ENCODE measurements at regions not wholly inside any gene's neighbourhood (a gene's known extent, or its start where the extent isn't known, plus 50 kb on each side); places are given as distances from the start of the nearest gene placed in this dataset.

DNA sequence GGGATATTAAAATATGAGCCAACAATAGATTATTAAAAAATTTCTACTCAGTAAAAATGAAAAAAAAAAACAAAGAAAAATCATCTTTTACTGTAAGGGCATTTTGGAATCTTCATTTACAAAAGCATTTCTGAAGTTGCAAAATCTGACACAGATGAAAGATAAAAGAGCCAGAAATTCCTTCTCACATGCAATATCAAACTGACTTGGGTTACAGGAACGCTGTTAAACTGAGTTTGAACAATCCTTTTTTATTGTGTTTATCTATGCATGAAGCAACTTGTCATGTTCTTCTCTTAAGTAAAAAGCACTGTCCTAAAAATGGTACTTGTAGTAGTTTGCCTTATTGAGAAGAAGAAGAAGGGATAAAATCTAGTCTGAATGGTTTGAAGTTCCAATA lies 468.5 kb upstream of the KCNMB2 start:
- Mint-ChIP-seq H3K9me3 (ENCODE audit: insufficient read depth) (no peaks in the 10 kb centered on the region), H3K4me1 (no peaks in the 10 kb centered on the region), H3K4me3 (no peak overlapping the region), H3K27ac (no peak overlapping the region), H3K27me3 (peaks cover 3% of the 10 kb centered on the region)
- Histone ChIP-seq H3K9ac (ENCODE audit: low read length) (no peak overlapping the region), H3K27me3 (replicated peaks in 1 of 4; ENCODE audit: control extremely low read depth in 1 of 4, control insufficient read depth in 3 of 4, insufficient read depth in 4 of 4, low read length in 3 of 4) (no peaks in the 10 kb centered on the region), H3K4me2 (replicated peaks; ENCODE audit: low read depth, low read length, poor library complexity, severe bottlenecking) (no peak overlapping the region), H3K4me3 (ENCODE audit: control extremely low read depth in 1 of 5, extremely low read depth in 1 of 5, insufficient read depth in 1 of 5, low read depth in 2 of 5, low read length in 4 of 5) (no peak overlapping the region), H3K79me2 (ENCODE audit: control insufficient read depth, insufficient read depth, low read length) (no peaks in the 10 kb centered on the region), H3K4me1 (ENCODE audit: control insufficient read depth in 2 of 2, insufficient read depth in 2 of 2, low read length in 2 of 2) (no peaks in the 10 kb centered on the region), H3K27ac (ENCODE audit: low read length in 2 of 2) (no peak overlapping the region), H4K20me1 (ENCODE audit: control insufficient read depth, insufficient read depth, low read length, poor library complexity, severe bottlenecking) (no peaks in the 10 kb centered on the region), H3K9me3 (ENCODE audit: control extremely low read depth in 1 of 3, control insufficient read depth in 2 of 3, insufficient read depth in 1 of 3, low read length in 2 of 3) (no peaks in the 10 kb centered on the region), H2AFZ (ENCODE audit: insufficient read depth, low read depth, low read length, poor library complexity, severe bottlenecking) (no peak overlapping the region), H3K36me3 (replicated peaks in 1 of 2; ENCODE audit: control extremely low read depth in 1 of 2, control insufficient read depth in 1 of 2, extremely low read depth in 1 of 2, insufficient read depth in 2 of 2, low read length in 1 of 2) (no peaks in the 10 kb centered on the region)
- ATAC-seq (ENCODE audit: low read depth) = no peak
- no CpG with 5 or more reads among the region's 1 CpG for WGBS (ENCODE audit: insufficient coverage)
- POLR2A ChIA-PET = no interaction called here
- intact Hi-C loops (cut with micrococcal nuclease) = no loop called here
- TF ChIP-seq, protein P1, sequence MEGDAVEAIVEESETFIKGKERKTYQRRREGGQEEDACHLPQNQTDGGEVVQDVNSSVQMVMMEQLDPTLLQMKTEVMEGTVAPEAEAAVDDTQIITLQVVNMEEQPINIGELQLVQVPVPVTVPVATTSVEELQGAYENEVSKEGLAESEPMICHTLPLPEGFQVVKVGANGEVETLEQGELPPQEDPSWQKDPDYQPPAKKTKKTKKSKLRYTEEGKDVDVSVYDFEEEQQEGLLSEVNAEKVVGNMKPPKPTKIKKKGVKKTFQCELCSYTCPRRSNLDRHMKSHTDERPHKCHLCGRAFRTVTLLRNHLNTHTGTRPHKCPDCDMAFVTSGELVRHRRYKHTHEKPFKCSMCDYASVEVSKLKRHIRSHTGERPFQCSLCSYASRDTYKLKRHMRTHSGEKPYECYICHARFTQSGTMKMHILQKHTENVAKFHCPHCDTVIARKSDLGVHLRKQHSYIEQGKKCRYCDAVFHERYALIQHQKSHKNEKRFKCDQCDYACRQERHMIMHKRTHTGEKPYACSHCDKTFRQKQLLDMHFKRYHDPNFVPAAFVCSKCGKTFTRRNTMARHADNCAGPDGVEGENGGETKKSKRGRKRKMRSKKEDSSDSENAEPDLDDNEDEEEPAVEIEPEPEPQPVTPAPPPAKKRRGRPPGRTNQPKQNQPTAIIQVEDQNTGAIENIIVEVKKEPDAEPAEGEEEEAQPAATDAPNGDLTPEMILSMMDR (IDR thresholded peaks at IDR 0.05) = no peak
- no peak for TF ChIP-seq EZH2 (IDR thresholded peaks at IDR 0.05; ENCODE audit: borderline replicate concordance, insufficient read depth, low read depth, low read length, poor library complexity, severe bottlenecking)
- DNase-seq = no peak
- CTCF ChIA-PET = no interaction called here

DNA sequence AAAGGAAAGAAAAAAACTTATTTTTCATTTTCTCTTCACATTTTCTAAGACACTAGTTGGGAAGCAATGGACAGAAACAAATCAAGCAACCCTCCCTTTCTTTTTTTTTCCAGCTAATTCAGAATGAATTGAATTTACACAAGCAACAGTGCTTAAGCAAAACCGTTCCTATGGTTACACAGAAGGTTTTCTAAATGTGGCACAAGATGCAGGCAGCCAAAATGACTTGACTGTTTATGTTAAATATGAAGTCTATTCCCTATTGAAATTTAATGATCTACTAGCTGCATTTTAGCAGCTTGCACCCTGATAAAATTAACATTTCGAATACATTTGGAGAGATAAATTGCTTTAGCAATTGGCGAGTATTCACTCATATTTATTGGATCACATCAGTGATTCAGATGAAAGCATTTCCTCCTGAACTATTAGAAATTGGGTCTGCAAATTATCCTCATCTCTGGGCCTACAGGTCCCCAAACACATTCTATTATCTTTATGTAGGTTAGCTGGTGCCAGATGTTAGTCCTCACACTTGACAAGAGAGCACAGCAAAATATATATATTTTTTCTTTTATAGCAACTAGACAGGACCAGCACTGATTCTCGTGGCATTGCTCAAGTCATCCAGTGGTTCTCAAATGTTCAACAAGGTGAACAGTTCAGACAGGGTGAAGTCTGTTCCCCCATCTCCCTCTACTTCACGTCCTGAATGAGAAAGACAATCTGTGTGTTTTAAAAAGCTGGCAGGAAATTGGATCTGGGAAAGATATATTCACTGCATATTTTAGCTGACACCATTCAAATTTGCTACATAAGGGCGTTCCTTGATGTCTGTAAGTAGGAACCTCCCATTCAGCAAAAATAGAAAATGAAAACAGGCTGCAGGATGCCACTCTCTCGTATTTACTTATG lies 463.6 kb upstream of the KCNMB2 start:
- H3K9ac ChIP-seq (ENCODE audit: low read length) = no peak overlapping the region
- H3K27me3 ChIP-seq (replicated peaks in 1 of 4; ENCODE audit: control extremely low read depth in 1 of 4, control insufficient read depth in 3 of 4, insufficient read depth in 4 of 4, low read length in 3 of 4) = no peaks in the 10 kb centered on the region
- no peaks in the 10 kb centered on the region for H3K36me3 ChIP-seq (replicated peaks in 1 of 2; ENCODE audit: control extremely low read depth in 1 of 2, control insufficient read depth in 1 of 2, extremely low read depth in 1 of 2, insufficient read depth in 2 of 2, low read length in 1 of 2)
- no peak overlapping the region for H3K27ac ChIP-seq (ENCODE audit: low read length in 2 of 2)
- ATAC-seq (ENCODE audit: low read depth) (no peak), DNase-seq (no peak)
- no peak overlapping the region for H3K4me3 Mint-ChIP-seq
- intact Hi-C loops (cut with micrococcal nuclease) = no loop called here
- H2AFZ ChIP-seq (ENCODE audit: insufficient read depth, low read depth, low read length, poor library complexity, severe bottlenecking) = no peak overlapping the region
- POLR2A ChIA-PET = no interaction called here
- no peaks in the 10 kb centered on the region for H3K9me3 ChIP-seq (ENCODE audit: control extremely low read depth in 1 of 3, control insufficient read depth in 2 of 3, insufficient read depth in 1 of 3, low read length in 2 of 3)
- no peaks in the 10 kb centered on the region for H4K20me1 ChIP-seq (ENCODE audit: control insufficient read depth, insufficient read depth, low read length, poor library complexity, severe bottlenecking)
- no peaks in the 10 kb centered on the region for H3K9me3 Mint-ChIP-seq (ENCODE audit: insufficient read depth)
- 67% methylated on average over 1 of the region's 7 CpGs for WGBS (ENCODE audit: insufficient coverage)
- peaks cover 5% of the 10 kb centered on the region for H3K4me1 Mint-ChIP-seq
- H3K27me3 Mint-ChIP-seq = peaks cover 3% of the 10 kb centered on the region
- no peak overlapping the region for H3K27ac Mint-ChIP-seq
- no peak overlapping the region for H3K4me3 ChIP-seq (ENCODE audit: control extremely low read depth in 1 of 5, extremely low read depth in 1 of 5, insufficient read depth in 1 of 5, low read depth in 2 of 5, low read length in 4 of 5)
- CTCF ChIA-PET = interaction anchor here (1.1 kb wide), 1 partner anchor 9 kb away, joined by 3 read pairs; no protein-coding TSS in a partner anchor
- no peak overlapping the region for H3K4me2 ChIP-seq (replicated peaks; ENCODE audit: low read depth, low read length, poor library complexity, severe bottlenecking)
- TF ChIP-seq EZH2 (IDR thresholded peaks at IDR 0.05; ENCODE audit: borderline replicate concordance, insufficient read depth, low read depth, low read length, poor library complexity, severe bottlenecking) = no peak
- TF ChIP-seq, protein P1 (IDR thresholded peaks at IDR 0.05) = no peak
- H3K79me2 ChIP-seq (ENCODE audit: control insufficient read depth, insufficient read depth, low read length) = no peaks in the 10 kb centered on the region
- no peaks in the 10 kb centered on the region for H3K4me1 ChIP-seq (ENCODE audit: control insufficient read depth in 2 of 2, insufficient read depth in 2 of 2, low read length in 2 of 2)
